GM23338 (cell line): ENCODE measurements at regions not wholly inside any gene's neighbourhood (a gene's known extent, or its start where the extent isn't known, plus 50 kb on each side); places are given as distances from the start of the nearest gene placed in this dataset.

Experiments used
- ATAC-seq: fragments of 200-7000 bp; cut with Tn5 transposase; 3 replicates; pipeline ENCODE4 v1.9.1; 2020
- DNase-seq: peaks from one replicate; pipeline ENCODE4 v3.0.0-alpha.2; 2015; ENCODE audit warnings: low spot score
- H2AFZ ChIP-seq: fragments of 200-600 bp; sonication (generic); 2 replicates; pipeline ENCODE4 v1.8.0; 2016; ENCODE audit warnings: antibody characterized with exemption, mild to moderate bottlenecking, moderate library complexity
- H3F3A ChIP-seq: fragments of 200-600 bp; sonication (generic); replicated peaks from 2 replicates; pipeline ENCODE4 v1.8.0; 2017; ENCODE audit warnings: antibody characterized with exemption, mixed run types, low read depth
- H3K27ac ChIP-seq: fragments of 200-600 bp; sonication (generic); 2 replicates; pipeline ENCODE4 v1.6.1; 2016; ENCODE audit warnings: low read depth
- H3K27me3 ChIP-seq: fragments of 200-600 bp; sonication (generic); 2 replicates; pipeline ENCODE4 v1.8.0; 2016; ENCODE audit warnings: mild to moderate bottlenecking, mixed run types, moderate library complexity; ENCODE audit not compliant: insufficient read depth
- H3K36me3 ChIP-seq: fragments of 200-600 bp; sonication (generic); 2 replicates; pipeline ENCODE4 v1.8.0; 2016; ENCODE audit warnings: mild to moderate bottlenecking; ENCODE audit not compliant: insufficient read depth
- H3K4me1 ChIP-seq: fragments of 200-600 bp; sonication (generic); 2 replicates; pipeline ENCODE4 v1.8.0; 2016; ENCODE audit warnings: mild to moderate bottlenecking, moderate library complexity; ENCODE audit not compliant: insufficient read depth
- H3K4me2 ChIP-seq: fragments of 200-600 bp; sonication (generic); 2 replicates; pipeline ENCODE4 v1.7.1; 2017; ENCODE audit warnings: mixed run types
- H3K4me3 ChIP-seq: fragments of 200-600 bp; sonication (generic); 2 replicates; pipeline ENCODE4 v1.6.1; 2016; ENCODE audit warnings: mixed run types
- H3K79me2 ChIP-seq: fragments of 200-600 bp; sonication (generic); replicated peaks from 2 replicates; pipeline ENCODE4 v1.8.0; 2017; ENCODE audit warnings: mild to moderate bottlenecking; ENCODE audit not compliant: insufficient read depth
- H3K9me2 ChIP-seq: fragments of 200-600 bp; sonication (generic); 2 replicates; pipeline ENCODE4 v1.8.0; 2017; ENCODE audit not compliant: insufficient read depth
- H4K20me1 ChIP-seq: fragments of 200-600 bp; sonication (generic); replicated peaks from 2 replicates; pipeline ENCODE4 v1.8.0; 2017; ENCODE audit warnings: mild to moderate bottlenecking; ENCODE audit not compliant: insufficient read depth
- H3K27ac Mint-ChIP-seq: 2 replicates; pipeline ENCODE4 v1.8.0; 2020; ENCODE audit warnings: inconsistent platforms, mild to moderate bottlenecking, moderate library complexity, mixed read lengths
- H3K27me3 Mint-ChIP-seq: 3 replicates; pipeline ENCODE4 v1.8.0; 2022; ENCODE audit warnings: low read depth, mild to moderate bottlenecking, moderate library complexity, mixed read lengths, inconsistent platforms; ENCODE audit not compliant: insufficient read depth, poor library complexity
- H3K36me3 Mint-ChIP-seq: 3 replicates; pipeline ENCODE4 v1.8.0; 2021; ENCODE audit warnings: low read depth, mild to moderate bottlenecking, inconsistent platforms, moderate library complexity, mixed read lengths
- H3K4me1 Mint-ChIP-seq: 3 replicates; pipeline ENCODE4 v1.8.0; 2020; ENCODE audit warnings: mild to moderate bottlenecking, inconsistent platforms, mixed read lengths
- H3K4me3 Mint-ChIP-seq: 3 replicates; pipeline ENCODE4 v1.8.0; 2021; ENCODE audit warnings: moderate library complexity, mild to moderate bottlenecking, inconsistent platforms, mixed read lengths
- H3K9me3 Mint-ChIP-seq: 3 replicates; pipeline ENCODE4 v1.8.0; 2020; ENCODE audit warnings: moderate library complexity, mild to moderate bottlenecking, inconsistent platforms, mixed read lengths
- EZH2phosphoT487 ChIP-seq: fragments of 200-600 bp; sonication (generic); IDR thresholded peaks from one replicate; pipeline ENCODE4 v1.8.1; 2018; ENCODE audit warnings: antibody characterized with exemption; ENCODE audit not compliant: unreplicated experiment
- NANOG ChIP-seq: IDR thresholded peaks from 2 replicates; pipeline ENCODE4 v1.6.1; 2016; ENCODE audit warnings: antibody characterized with exemption, borderline replicate concordance
- STAT1 ChIP-seq: IDR thresholded peaks from one replicate; pipeline ENCODE4 v1.6.1; 2016; ENCODE audit warnings: antibody characterized with exemption; ENCODE audit not compliant: unreplicated experiment
- ZNF114 ChIP-seq: fragments of 250-450 bp; sonication (Bioruptor Pico); IDR thresholded peaks from 2 replicates; pipeline ENCODE4 v1.5.0; 2020; ENCODE audit warnings: mild to moderate bottlenecking, moderate library complexity
- ZNF331 ChIP-seq: fragments of 250-450 bp; sonication (Bioruptor Pico); IDR thresholded peaks from 2 replicates; pipeline ENCODE4 v1.5.0; 2020; ENCODE audit warnings: low read depth, mild to moderate bottlenecking, moderate library complexity
- TF ChIP-seq, protein P1 (sequence below): fragments of 250-450 bp; sonication (Bioruptor Pico); IDR thresholded peaks from 2 replicates; pipeline ENCODE4 v1.5.0; 2020; ENCODE audit warnings: mild to moderate bottlenecking, moderate library complexity
- TF ChIP-seq, protein P2 (sequence below): IDR thresholded peaks from one replicate; pipeline ENCODE4 v1.6.1; 2018; ENCODE audit warnings: antibody characterized with exemption; ENCODE audit not compliant: unreplicated experiment
- TF ChIP-seq, protein P3 (sequence below), 2 experiments: fragments of 200-600 bp in 1 of 2; sonication (generic) in 1 of 2; conservative IDR thresholded peaks; 2 replicates each; pipeline versions ENCODE4 v1.5.1 to v1.6.1; 2016 to 2017; ENCODE audit warnings: antibody characterized with exemption in 2 of 2, low read depth in 2 of 2, mild to moderate bottlenecking in 2 of 2, moderate library complexity in 1 of 2

DNA sequence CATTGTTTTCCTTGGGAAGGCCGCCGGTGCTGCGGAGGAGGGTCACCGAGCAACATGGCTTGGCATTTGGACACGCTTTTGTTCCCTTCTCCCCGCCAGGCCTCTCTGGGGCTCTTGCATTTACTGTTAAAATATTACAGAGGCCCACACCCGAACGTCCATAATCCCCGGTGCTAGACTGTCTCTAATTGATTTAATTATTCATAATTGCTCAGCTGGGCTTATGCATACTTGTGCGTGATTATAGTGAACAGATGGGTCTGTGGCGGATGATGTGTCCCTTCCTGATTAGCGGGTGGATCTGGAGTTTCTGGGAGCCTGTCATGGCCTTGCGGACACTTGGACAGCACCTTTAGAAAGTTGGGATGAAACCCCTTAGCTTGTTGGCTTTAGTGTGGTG is 100.2 kb upstream of the MSX1 start (continued):
- TF ChIP-seq, protein P1, sequence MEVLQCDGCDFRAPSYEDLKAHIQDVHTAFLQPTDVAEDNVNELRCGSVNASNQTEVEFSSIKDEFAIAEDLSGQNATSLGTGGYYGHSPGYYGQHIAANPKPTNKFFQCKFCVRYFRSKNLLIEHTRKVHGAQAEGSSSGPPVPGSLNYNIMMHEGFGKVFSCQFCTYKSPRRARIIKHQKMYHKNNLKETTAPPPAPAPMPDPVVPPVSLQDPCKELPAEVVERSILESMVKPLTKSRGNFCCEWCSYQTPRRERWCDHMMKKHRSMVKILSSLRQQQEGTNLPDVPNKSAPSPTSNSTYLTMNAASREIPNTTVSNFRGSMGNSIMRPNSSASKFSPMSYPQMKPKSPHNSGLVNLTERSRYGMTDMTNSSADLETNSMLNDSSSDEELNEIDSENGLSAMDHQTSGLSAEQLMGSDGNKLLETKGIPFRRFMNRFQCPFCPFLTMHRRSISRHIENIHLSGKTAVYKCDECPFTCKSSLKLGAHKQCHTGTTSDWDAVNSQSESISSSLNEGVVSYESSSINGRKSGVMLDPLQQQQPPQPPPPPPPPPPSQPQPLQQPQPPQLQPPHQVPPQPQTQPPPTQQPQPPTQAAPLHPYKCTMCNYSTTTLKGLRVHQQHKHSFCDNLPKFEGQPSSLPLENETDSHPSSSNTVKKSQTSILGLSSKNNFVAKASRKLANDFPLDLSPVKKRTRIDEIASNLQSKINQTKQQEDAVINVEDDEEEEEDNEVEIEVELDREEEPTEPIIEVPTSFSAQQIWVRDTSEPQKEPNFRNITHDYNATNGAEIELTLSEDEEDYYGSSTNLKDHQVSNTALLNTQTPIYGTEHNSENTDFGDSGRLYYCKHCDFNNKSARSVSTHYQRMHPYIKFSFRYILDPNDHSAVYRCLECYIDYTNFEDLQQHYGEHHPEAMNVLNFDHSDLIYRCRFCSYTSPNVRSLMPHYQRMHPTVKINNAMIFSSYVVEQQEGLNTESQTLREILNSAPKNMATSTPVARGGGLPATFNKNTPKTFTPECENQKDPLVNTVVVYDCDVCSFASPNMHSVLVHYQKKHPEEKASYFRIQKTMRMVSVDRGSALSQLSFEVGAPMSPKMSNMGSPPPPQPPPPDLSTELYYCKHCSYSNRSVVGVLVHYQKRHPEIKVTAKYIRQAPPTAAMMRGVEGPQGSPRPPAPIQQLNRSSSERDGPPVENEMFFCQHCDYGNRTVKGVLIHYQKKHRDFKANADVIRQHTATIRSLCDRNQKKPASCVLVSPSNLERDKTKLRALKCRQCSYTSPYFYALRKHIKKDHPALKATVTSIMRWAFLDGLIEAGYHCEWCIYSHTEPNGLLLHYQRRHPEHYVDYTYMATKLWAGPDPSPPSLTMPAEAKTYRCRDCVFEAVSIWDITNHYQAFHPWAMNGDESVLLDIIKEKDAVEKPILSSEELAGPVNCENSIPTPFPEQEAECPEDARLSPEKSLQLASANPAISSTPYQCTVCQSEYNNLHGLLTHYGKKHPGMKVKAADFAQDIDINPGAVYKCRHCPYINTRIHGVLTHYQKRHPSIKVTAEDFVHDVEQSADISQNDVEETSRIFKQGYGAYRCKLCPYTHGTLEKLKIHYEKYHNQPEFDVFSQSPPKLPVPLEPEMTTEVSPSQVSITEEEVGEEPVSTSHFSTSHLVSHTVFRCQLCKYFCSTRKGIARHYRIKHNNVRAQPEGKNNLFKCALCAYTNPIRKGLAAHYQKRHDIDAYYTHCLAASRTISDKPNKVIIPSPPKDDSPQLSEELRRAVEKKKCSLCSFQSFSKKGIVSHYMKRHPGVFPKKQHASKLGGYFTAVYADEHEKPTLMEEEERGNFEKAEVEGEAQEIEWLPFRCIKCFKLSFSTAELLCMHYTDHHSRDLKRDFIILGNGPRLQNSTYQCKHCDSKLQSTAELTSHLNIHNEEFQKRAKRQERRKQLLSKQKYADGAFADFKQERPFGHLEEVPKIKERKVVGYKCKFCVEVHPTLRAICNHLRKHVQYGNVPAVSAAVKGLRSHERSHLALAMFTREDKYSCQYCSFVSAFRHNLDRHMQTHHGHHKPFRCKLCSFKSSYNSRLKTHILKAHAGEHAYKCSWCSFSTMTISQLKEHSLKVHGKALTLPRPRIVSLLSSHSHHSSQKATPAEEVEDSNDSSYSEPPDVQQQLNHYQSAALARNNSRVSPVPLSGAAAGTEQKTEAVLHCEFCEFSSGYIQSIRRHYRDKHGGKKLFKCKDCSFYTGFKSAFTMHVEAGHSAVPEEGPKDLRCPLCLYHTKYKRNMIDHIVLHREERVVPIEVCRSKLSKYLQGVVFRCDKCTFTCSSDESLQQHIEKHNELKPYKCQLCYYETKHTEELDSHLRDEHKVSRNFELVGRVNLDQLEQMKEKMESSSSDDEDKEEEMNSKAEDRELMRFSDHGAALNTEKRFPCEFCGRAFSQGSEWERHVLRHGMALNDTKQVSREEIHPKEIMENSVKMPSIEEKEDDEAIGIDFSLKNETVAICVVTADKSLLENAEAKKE (CRISPR knock-in tag): no peak
- no peak for TF ChIP-seq ZNF114
- TF ChIP-seq, protein P2, sequence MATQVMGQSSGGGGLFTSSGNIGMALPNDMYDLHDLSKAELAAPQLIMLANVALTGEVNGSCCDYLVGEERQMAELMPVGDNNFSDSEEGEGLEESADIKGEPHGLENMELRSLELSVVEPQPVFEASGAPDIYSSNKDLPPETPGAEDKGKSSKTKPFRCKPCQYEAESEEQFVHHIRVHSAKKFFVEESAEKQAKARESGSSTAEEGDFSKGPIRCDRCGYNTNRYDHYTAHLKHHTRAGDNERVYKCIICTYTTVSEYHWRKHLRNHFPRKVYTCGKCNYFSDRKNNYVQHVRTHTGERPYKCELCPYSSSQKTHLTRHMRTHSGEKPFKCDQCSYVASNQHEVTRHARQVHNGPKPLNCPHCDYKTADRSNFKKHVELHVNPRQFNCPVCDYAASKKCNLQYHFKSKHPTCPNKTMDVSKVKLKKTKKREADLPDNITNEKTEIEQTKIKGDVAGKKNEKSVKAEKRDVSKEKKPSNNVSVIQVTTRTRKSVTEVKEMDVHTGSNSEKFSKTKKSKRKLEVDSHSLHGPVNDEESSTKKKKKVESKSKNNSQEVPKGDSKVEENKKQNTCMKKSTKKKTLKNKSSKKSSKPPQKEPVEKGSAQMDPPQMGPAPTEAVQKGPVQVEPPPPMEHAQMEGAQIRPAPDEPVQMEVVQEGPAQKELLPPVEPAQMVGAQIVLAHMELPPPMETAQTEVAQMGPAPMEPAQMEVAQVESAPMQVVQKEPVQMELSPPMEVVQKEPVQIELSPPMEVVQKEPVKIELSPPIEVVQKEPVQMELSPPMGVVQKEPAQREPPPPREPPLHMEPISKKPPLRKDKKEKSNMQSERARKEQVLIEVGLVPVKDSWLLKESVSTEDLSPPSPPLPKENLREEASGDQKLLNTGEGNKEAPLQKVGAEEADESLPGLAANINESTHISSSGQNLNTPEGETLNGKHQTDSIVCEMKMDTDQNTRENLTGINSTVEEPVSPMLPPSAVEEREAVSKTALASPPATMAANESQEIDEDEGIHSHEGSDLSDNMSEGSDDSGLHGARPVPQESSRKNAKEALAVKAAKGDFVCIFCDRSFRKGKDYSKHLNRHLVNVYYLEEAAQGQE: no peak
- no peak for TF ChIP-seq ZNF331 (CRISPR knock-in tag)

DNA sequence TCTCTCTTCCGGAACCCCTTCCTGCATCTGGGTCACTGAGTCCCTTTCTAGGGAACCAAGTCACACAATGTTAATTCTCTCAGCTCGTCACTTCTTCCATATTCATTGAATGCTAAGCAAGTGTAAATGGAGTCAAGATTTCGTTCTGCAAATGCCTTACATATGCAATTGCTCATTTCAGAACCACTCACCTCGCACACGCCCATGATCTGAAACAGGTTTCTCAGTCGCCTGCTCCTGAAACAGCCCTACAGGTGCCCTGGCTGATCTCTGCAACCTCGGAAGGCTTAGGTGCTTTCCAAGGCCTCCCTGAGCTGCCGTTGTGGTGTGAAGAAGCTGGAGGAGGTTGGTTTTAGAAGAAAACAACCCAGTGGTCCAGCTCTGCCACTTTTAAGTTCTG is 100.8 kb upstream of the MSX1 start:
- no peaks in the 10 kb centered on the region for H3K79me2 ChIP-seq
- DNase-seq (no peak), ATAC-seq (no peak)
- H3K27ac ChIP-seq: no peak overlapping the region
- H3K4me2 ChIP-seq: no peak overlapping the region
- no peak overlapping the region for H3K4me3 Mint-ChIP-seq
- H3K9me2 ChIP-seq: no peaks in the 10 kb centered on the region
- no peaks in the 10 kb centered on the region for H3K36me3 ChIP-seq
- H3K4me1 Mint-ChIP-seq: peaks cover 51% of the 10 kb centered on the region
- H3K4me1 ChIP-seq: peaks cover 42% of the 10 kb centered on the region
- H3K36me3 Mint-ChIP-seq: no peaks in the 10 kb centered on the region
- H2AFZ ChIP-seq: no peak overlapping the region
- no peak overlapping the region for H3K4me3 ChIP-seq
- H3K27me3 Mint-ChIP-seq: peaks cover 12% of the 10 kb centered on the region
- H3F3A ChIP-seq: peaks cover 4% of the 10 kb centered on the region; the same call in 1 of the 2 replicates
- H3K9me3 Mint-ChIP-seq: no peaks in the 10 kb centered on the region
- H3K27me3 ChIP-seq: no peaks in the 10 kb centered on the region
- H3K27ac Mint-ChIP-seq: no peak overlapping the region
- H4K20me1 ChIP-seq: no peaks in the 10 kb centered on the region
- TF ChIP-seq ZNF114 (no peak), NANOG (no peak), STAT1 (no peak), EZH2phosphoT487 (no peak), ZNF331 (CRISPR knock-in tag) (no peak)
- TF ChIP-seq, protein P3, sequence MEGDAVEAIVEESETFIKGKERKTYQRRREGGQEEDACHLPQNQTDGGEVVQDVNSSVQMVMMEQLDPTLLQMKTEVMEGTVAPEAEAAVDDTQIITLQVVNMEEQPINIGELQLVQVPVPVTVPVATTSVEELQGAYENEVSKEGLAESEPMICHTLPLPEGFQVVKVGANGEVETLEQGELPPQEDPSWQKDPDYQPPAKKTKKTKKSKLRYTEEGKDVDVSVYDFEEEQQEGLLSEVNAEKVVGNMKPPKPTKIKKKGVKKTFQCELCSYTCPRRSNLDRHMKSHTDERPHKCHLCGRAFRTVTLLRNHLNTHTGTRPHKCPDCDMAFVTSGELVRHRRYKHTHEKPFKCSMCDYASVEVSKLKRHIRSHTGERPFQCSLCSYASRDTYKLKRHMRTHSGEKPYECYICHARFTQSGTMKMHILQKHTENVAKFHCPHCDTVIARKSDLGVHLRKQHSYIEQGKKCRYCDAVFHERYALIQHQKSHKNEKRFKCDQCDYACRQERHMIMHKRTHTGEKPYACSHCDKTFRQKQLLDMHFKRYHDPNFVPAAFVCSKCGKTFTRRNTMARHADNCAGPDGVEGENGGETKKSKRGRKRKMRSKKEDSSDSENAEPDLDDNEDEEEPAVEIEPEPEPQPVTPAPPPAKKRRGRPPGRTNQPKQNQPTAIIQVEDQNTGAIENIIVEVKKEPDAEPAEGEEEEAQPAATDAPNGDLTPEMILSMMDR (conservative IDR thresholded peaks at IDR 0.05; ENCODE audit: low read depth in 2 of 2): no peak
